Sigmoid colon (tissue), 4 donors: ENCODE measurements at regions not wholly inside any gene's neighbourhood (a gene's known extent, or its start where the extent isn't known, plus 50 kb on each side); places are given as distances from the start of the nearest gene placed in this dataset.

Experiments
- EP300 ChIP-seq, 4 donors: sonication (generic); formaldehyde crosslinking; IDR thresholded peaks; one replicate each; pipeline ENCODE4 v1.6.1; 2017; ENCODE audit warnings: antibody characterized with exemption in 4 of 4
- POLR2A ChIP-seq, 2 donors: fragments of 450-650 bp; IDR thresholded peaks; one replicate each; pipeline ENCODE4 v1.6.1; 2016; ENCODE audit warnings: antibody characterized with exemption in 2 of 2, mild to moderate bottlenecking in 2 of 2, moderate library complexity in 2 of 2
- POLR2AphosphoS5 ChIP-seq, 4 donors: sonication (generic); formaldehyde crosslinking; IDR thresholded peaks; one replicate each; pipeline ENCODE4 v1.6.1; 2017; ENCODE audit warnings: antibody characterized with exemption in 4 of 4
- TF ChIP-seq, protein P1 (sequence below), 4 experiments: fragments of 450-650 bp in 3 of 4; fragments of 200-600 bp in 1 of 4; IDR thresholded peaks; one replicate each; pipeline ENCODE4 v1.5.1; 2016 to 2019; ENCODE audit warnings: antibody characterized with exemption in 4 of 4, mild to moderate bottlenecking in 3 of 4, moderate library complexity in 2 of 4

GRCh38 chr5:23756779-23757178 is 249.4 kb downstream of the PRDM9 start:
- TF ChIP-seq POLR2A (IDR thresholded peaks at IDR 0.05): no peak
- TF ChIP-seq, protein P1, sequence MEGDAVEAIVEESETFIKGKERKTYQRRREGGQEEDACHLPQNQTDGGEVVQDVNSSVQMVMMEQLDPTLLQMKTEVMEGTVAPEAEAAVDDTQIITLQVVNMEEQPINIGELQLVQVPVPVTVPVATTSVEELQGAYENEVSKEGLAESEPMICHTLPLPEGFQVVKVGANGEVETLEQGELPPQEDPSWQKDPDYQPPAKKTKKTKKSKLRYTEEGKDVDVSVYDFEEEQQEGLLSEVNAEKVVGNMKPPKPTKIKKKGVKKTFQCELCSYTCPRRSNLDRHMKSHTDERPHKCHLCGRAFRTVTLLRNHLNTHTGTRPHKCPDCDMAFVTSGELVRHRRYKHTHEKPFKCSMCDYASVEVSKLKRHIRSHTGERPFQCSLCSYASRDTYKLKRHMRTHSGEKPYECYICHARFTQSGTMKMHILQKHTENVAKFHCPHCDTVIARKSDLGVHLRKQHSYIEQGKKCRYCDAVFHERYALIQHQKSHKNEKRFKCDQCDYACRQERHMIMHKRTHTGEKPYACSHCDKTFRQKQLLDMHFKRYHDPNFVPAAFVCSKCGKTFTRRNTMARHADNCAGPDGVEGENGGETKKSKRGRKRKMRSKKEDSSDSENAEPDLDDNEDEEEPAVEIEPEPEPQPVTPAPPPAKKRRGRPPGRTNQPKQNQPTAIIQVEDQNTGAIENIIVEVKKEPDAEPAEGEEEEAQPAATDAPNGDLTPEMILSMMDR (IDR thresholded peaks at IDR 0.05): no peak
- no peak for TF ChIP-seq POLR2AphosphoS5 (IDR thresholded peaks at IDR 0.05)
- no peak for TF ChIP-seq EP300 (IDR thresholded peaks at IDR 0.05)
